NCI-H1436 treated with DMSO at 0.1 percent for 48 hours (cell line): ENCODE measurements at regions not wholly inside any gene's neighbourhood (a gene's known extent, or its start where the extent isn't known, plus 50 kb on each side); places are given as distances from the start of the nearest gene placed in this dataset.

Experiments used
- DNase-seq: peaks from one replicate; lab custom pipeline; 2025; lab: John Stamatoyannopoulos, UW

GRCh38 chr1:8203056-8203455 lies 114.9 kb upstream of the SLC45A1 start:
- no peak for DNase-seq

DNA sequence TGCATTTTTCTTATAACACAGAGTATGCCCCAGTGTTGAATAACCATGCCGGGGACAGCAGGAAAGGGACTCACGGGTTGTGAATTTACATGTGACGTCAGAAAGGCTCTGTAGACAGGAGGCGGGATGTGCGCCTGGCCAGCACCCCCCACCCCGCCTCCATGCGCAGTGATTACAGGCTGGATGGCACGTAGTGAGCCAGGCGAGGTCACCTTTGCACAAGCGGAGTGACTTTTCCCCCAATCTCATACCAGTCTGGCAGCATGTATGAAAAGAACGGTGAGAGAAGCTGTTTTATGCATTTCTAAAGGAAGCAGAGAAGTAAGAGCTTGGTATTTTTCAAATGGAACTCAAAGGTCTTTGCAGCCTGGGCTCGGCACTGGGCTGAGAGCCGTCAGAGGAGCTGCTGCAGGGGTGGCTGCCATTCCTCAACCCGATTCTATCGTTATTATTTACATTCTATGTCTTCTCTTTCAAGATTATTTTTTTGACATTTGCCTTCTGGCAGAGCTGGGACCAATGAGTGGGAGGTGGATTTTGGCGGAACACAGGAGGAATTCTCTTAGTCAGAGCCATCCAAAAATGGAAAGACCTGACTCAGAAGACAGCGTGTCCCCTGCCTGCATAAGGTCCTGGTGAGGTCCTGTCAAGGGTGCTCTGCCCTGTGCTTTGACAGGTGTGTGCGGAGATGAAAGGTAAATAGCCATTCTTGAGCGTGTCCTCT lies 115.6 kb upstream of the SLC45A1 start:
- peak; percentile 10 for DNase-seq

DNA sequence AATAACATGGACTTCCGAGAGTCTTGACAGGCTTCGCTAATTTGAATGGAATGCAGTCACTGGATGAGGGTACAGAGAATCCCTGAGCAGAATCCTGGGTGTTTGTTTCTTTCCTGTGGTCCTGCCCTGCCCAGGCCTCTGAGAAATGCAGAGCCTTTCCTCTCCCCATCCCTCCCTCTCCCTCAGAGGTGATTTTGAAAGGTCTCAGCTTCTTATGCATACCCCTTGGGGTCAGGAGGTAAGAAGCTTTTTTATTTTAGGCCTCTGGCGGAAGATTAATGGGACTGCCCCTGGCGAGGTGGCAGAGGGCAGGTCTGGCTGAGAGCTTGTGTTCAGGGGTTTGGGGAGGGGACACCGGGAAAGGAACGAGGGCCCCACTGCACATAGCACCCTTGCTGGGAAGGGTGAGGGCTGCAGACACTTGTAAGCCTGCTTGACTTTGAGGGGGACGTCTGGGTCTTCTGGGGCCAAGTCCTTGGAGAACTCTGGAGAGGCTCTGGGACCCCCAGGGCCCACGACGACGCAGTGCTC lies 116.5 kb upstream of the SLC45A1 start:
- DNase-seq, result no peak

DNA sequence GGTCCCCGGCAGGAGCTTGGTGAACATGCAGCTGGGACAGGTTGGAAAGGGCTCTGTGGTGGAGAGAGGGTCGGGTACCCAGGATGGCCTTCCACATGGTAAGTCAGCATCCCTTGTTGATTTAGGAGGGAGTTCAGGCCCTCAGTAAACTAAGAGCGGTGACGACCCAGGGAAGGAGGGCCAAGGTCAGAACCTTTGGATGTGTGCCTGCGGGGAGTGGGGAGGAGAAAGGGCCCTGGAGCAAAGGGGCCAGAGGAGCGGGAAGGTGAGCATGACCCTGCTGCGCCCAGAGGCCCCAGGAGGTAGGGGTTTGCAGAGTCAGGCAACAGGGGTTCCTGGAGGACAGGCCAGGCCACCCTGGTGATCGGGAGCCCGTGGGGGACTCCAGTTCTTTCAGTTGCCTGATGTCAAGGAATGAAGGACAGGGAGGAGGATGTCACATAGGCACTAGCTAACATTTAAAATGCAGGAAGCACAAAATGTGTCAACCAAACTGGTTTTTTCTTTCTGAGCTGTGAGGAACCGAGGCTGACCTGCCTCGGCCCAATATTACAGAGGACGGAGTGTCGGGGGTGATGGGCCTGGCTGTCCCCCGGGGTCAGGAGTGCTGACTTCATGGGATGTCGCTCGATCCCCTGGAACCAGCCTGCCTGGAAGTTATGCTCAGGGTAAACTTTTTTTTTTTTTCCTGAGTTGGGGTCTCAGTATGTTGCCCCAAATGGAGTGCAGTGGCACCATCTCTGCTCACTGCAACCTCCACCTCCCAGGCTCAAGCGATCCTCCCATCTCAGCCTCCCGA lies 117.4 kb upstream of the SLC45A1 start:
- DNase-seq, result no peak

- DNase-seq, result no peak
Observed at GRCh38 chr1:8198522-8198921, 119.4 kb upstream of the SLC45A1 start.

GRCh38 chr1:8197493-8198282 lies 120.2 kb upstream of the SLC45A1 start:
- no peak for DNase-seq

GRCh38 chr1:8194481-8195227 lies 123.3 kb upstream of the SLC45A1 start:
- no peak for DNase-seq

GRCh38 chr1:8193840-8194406 lies 124.0 kb upstream of the SLC45A1 start:
- DNase-seq, result no peak

- DNase-seq, result no peak
Observed at GRCh38 chr1:8191474-8191873, 126.4 kb upstream of the SLC45A1 start.

GRCh38 chr1:8189931-8190483 lies 127.9 kb upstream of the SLC45A1 start:
- no peak for DNase-seq

GRCh38 chr1:8185400-8185799 lies 132.5 kb upstream of the SLC45A1 start:
- no peak for DNase-seq

DNA sequence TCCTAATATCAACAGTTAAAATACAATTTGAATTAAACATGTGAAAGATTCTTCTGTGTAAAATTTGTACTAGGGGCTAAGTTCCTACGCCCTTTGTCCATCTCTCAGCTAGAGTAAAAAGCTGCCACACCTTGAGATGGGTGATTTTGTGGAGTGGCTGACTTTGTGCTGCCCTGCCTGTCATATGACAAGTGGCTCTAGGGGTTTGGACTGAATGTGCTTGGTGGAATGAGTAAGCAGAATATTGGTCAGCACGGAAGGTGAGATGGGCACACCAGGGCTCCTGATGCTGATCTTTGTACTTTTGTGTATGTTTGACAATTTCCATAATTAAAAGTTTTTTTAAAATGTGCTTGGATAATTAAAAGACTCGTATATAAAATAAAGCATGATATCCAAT lies 133.6 kb upstream of the SLC45A1 start:
- no peak for DNase-seq

GRCh38 chr1:8182034-8182761 lies 135.7 kb upstream of the SLC45A1 start:
- DNase-seq, result no peak

DNA sequence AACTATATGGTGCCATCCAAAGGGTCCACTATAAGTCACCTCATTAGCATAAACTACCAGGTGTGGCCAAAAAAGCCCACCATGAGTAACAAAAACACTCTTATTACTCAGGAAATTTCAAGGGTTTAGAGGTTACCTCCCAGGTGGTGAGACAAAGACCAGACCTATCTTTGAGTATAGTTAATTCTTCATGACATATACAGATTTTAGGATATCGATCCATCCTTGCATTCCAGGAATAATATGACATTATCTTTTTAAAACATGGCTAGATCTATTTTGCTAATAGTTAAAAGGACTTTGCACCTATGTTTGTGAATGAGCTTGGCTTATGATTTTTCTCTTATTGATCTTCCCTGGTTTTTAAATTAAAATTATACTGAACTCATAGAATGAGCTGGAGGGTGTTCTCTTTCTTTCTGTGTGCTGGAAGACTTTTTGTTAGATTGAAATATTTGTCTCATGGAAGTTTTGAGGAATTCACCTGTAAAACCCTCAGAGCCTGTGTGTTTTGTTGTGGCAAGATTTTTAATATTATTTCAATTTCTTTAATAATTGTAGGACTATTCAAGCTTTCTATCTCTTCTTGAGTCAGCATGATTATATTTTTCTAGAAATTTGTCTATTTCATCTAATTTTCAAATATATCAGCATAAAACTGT lies 138.7 kb upstream of the SLC45A1 start:
- DNase-seq, result no peak

GRCh38 chr1:8176279-8176678 lies 141.6 kb upstream of the SLC45A1 start:
- DNase-seq, result no peak

GRCh38 chr1:8174807-8175206 lies 143.1 kb upstream of the SLC45A1 start:
- no peak for DNase-seq

DNA sequence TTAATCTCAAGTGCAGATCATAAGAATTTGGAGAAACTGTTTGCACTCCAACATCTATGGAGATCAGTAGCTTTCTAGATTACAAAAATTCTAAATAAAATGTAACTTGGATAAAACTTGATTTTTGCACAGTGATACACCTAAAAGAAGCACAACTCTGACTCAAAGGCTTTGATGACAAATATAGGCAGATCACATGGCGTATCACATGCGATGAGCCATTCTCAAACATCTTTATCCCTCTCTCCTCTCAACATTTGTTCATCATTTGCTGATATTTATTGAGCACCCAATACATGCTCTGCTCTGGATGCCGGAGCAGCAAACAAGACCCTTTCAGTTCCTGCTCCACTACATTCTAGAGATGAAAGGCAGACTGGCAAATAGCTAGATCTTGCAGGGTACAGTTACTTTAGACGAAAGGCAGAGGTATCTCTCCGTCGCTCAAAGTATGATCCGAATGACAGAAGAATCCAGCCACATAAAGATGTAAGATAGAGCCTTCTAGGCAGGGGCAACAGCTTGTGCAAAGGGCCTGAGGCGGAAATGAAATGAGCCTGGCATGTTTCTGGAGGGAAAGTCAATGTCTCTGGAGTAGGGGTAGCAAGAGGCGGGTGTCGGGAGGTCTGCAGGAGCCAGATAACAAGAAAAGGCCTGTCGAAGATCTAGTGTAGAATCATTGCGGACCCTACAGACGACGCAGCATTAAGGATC lies 145.8 kb upstream of the ERRFI1 start:
- no peak for DNase-seq

DNA sequence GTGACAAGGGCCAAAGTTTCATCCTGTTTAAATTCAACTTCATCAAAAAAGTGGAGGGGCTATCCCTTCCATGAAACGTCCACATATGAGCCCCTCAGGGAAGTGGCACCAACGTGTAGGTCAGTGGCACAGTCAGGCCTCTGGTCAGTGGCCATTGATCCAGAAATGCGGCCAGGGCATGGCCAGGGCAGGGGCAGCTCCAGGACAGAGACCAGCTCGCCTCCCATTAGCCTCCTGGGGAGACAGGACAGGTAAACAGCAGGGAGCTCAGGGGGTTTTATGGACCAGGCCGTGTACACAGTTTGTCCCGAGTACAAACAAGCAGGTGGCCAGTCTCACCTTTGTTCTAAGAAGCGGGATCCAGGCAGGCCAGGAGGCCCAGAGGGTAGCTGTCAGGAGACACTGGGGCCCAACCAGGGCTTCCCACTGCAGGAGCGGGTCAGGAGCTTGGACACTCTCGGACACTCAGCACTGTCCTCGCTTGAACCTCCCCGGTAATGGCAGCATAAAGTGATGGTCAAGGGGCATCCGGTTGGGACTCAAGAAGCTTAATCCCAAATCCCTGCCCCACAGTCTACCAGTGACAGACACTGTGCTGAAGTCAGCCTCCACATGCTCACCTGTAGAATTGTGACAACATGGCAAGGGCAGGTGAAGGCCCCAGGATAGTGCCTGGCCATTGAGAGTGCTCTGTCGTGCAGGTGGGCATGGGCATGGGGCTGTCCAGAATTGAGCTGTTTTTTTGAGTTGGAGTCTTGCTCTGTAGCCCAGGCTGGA lies 144.1 kb upstream of the ERRFI1 start:
- no peak for DNase-seq
